IMR-90 (cell line): ENCODE measurements at regions not wholly inside any gene's neighbourhood (a gene's known extent, or its start where the extent isn't known, plus 50 kb on each side); places are given as distances from the start of the nearest gene placed in this dataset.
A peak's percentile ranks its signal among the peaks of the same experiment; 100 is the strongest.

Experiments used
- ATAC-seq: fragments of 200-7000 bp; cut with Tn5 transposase; 2 replicates; pipeline ENCODE4 v1.9.1; 2020; ENCODE audit warnings: low read depth, mild to moderate bottlenecking, moderate library complexity
- BruUV-seq: library from RNA; stranded (reverse); fragments of 400-500 nt; replicated peaks from 2 replicates; lab custom pipeline; 2021; lab: Mats Ljungman, UMichigan
- CTCF ChIA-PET: fragments of 300-600 bp; formaldehyde crosslinking; extraction: SDS; loops from one replicate; lab custom pipeline; 2021; ENCODE audit warnings: antibody characterized with exemption; lab: Yijun Ruan, JAX
- POLR2A ChIA-PET: fragments of 300-600 bp; sonication (Branson Sonifier 250); formaldehyde crosslinking; loops from one replicate; lab custom pipeline; 2022; ENCODE audit warnings: antibody characterized with exemption; ENCODE audit not compliant: unreplicated experiment; lab: Charles Lee
- DNase-seq: peaks from one replicate; pipeline ENCODE4 v3.0.0; 2013
- H2AFZ ChIP-seq: replicated peaks from 2 replicates; pipeline ENCODE3; 2013; ENCODE audit warnings: low read length, mild to moderate bottlenecking; ENCODE audit not compliant: poor library complexity
- H2AK5ac ChIP-seq: 2 replicates; pipeline ENCODE4 v1.6.1; 2013; ENCODE audit warnings: low read depth, low read length, inconsistent platforms
- H2AK9ac ChIP-seq: replicated peaks from 2 replicates; pipeline ENCODE3; 2013; ENCODE audit warnings: mild to moderate bottlenecking, low read depth, low read length, moderate library complexity; ENCODE audit not compliant: poor library complexity
- H2BK120ac ChIP-seq: 2 replicates; pipeline ENCODE4 v1.6.1; 2013; ENCODE audit warnings: low read depth, low read length, inconsistent platforms
- H2BK15ac ChIP-seq: 3 replicates; pipeline ENCODE4 v1.6.1; 2013; ENCODE audit warnings: low read depth, low read length, inconsistent platforms
- H2BK20ac ChIP-seq: 2 replicates; pipeline ENCODE4 v1.6.1; 2013; ENCODE audit warnings: low read depth, mild to moderate bottlenecking, inconsistent platforms, low read length, moderate library complexity
- H2BK5ac ChIP-seq: 2 replicates; pipeline ENCODE4 v1.6.1; 2013; ENCODE audit warnings: mild to moderate bottlenecking, low read depth, low read length, inconsistent platforms; ENCODE audit not compliant: poor library complexity, severe bottlenecking
- H3K14ac ChIP-seq: replicated peaks from 2 replicates; pipeline ENCODE4 v1.6.1; 2013; ENCODE audit warnings: low read depth, low read length, inconsistent platforms
- H3K18ac ChIP-seq: 2 replicates; pipeline ENCODE4 v1.6.1; 2013; ENCODE audit warnings: low read depth, low read length, control low read depth
- H3K23ac ChIP-seq: 2 replicates; pipeline ENCODE4 v1.6.1; 2013; ENCODE audit warnings: low read depth, low read length, inconsistent platforms
- H3K27ac ChIP-seq: 2 replicates; pipeline ENCODE4 v1.5.1; 2013; ENCODE audit warnings: mild to moderate bottlenecking, control low read depth, low read length; ENCODE audit not compliant: insufficient read depth
- H3K27me3 ChIP-seq: 2 replicates; pipeline ENCODE4 v1.6.1; 2013; ENCODE audit warnings: low read length; ENCODE audit not compliant: control insufficient read depth, insufficient read depth
- H3K36me3 ChIP-seq: 2 replicates; pipeline ENCODE4 v1.6.1; 2013; ENCODE audit warnings: low read length, mixed read lengths; ENCODE audit not compliant: control insufficient read depth, insufficient read depth
- H3K4ac ChIP-seq: 2 replicates; pipeline ENCODE4 v1.6.1; 2013; ENCODE audit warnings: low read depth, low read length, inconsistent platforms
- H3K4me1 ChIP-seq: 2 replicates; pipeline ENCODE4 v1.6.1; 2013; ENCODE audit warnings: low read length, mixed read lengths; ENCODE audit not compliant: control insufficient read depth, insufficient read depth
- H3K4me2 ChIP-seq: 2 replicates; pipeline ENCODE4 v1.6.1; 2013; ENCODE audit warnings: low read depth, mild to moderate bottlenecking, control low read depth, low read length, moderate library complexity
- H3K4me3 ChIP-seq: 2 replicates; pipeline ENCODE4 v1.5.1; 2013; ENCODE audit warnings: low read depth, mild to moderate bottlenecking, control low read depth, low read length, moderate library complexity; ENCODE audit not compliant: insufficient read depth
- H3K56ac ChIP-seq: 2 replicates; pipeline ENCODE4 v1.6.1; 2013; ENCODE audit warnings: low read length, inconsistent platforms; ENCODE audit not compliant: insufficient read depth; ENCODE audit errors: extremely low read depth
- H3K79me1 ChIP-seq, 2 experiments: 2 replicates each; pipeline ENCODE4 v1.6.1; 2013; ENCODE audit warnings: low read length in 2 of 2, inconsistent platforms in 1 of 2, low read depth in 1 of 2
- H3K9ac ChIP-seq: 2 replicates; pipeline ENCODE4 v1.6.1; 2013; ENCODE audit warnings: low read depth, low read length, control low read depth
- H3K9me1 ChIP-seq: 2 replicates; pipeline ENCODE4 v1.6.1; 2013; ENCODE audit warnings: low read length, inconsistent platforms; ENCODE audit not compliant: insufficient read depth
- H3K9me3 ChIP-seq: 2 replicates; pipeline ENCODE4 v1.6.1; 2013; ENCODE audit warnings: low read length; ENCODE audit not compliant: control insufficient read depth, insufficient read depth
- H4K20me1 ChIP-seq: 2 replicates; pipeline ENCODE4 v1.6.1; 2013; ENCODE audit warnings: low read length, inconsistent platforms; ENCODE audit not compliant: insufficient read depth
- H4K5ac ChIP-seq: 2 replicates; pipeline ENCODE4 v1.6.1; 2013; ENCODE audit warnings: mild to moderate bottlenecking, low read depth, low read length, control low read depth
- H4K8ac ChIP-seq, 2 experiments: 2 replicates each; pipeline ENCODE4 v1.6.1; 2013; ENCODE audit warnings: low read depth in 2 of 2, low read length in 2 of 2, control low read depth in 1 of 2, inconsistent platforms in 1 of 2
- H4K91ac ChIP-seq: 2 replicates; pipeline ENCODE4 v1.6.1; 2013; ENCODE audit warnings: low read depth, low read length, inconsistent platforms; ENCODE audit not compliant: insufficient read depth
- BHLHE40 ChIP-seq: fragments of 150-350 bp; IDR thresholded peaks from 2 replicates; pipeline ENCODE4 v1.6.1; 2016; ENCODE audit warnings: mild to moderate bottlenecking, low read depth, low read length
- CEBPB ChIP-seq: IDR thresholded peaks from 2 replicates; pipeline ENCODE4 v1.6.1; 2012; ENCODE audit warnings: low read depth, low read length, improper control_type of control experiment
- RFX5 ChIP-seq: IDR thresholded peaks from 2 replicates; pipeline ENCODE4 v1.8.0; 2012; ENCODE audit warnings: low read depth, mild to moderate bottlenecking, low read length, moderate library complexity
- SMC3 ChIP-seq: fragments of 150-350 bp; IDR thresholded peaks from 2 replicates; pipeline ENCODE4 v1.6.1; 2016; ENCODE audit warnings: low read depth, mild to moderate bottlenecking, antibody characterized with exemption, low read length, moderate library complexity
- dilution Hi-C: fragments of 300-500 bp; cut with HindIII; formaldehyde crosslinking; loops from one replicate; pipeline ENCODE4 v1.14.3; 2018; ENCODE audit warnings: low sequenced_read_pairs; ENCODE audit not compliant: unreplicated experiment
- in situ Hi-C: fragments of 300-500 bp; cut with MboI; formaldehyde crosslinking; loops from 3 replicates; pipeline ENCODE4 v1.14.3; 2019; ENCODE audit warnings: low sequenced_read_pairs, inconsistent platforms, mixed read lengths
- intact Hi-C: fragments of 100-400 bp; cut with micrococcal nuclease; formaldehyde crosslinking; loops from 2 replicates; pipeline ENCODE4 v1.10.0; 2022

DNA sequence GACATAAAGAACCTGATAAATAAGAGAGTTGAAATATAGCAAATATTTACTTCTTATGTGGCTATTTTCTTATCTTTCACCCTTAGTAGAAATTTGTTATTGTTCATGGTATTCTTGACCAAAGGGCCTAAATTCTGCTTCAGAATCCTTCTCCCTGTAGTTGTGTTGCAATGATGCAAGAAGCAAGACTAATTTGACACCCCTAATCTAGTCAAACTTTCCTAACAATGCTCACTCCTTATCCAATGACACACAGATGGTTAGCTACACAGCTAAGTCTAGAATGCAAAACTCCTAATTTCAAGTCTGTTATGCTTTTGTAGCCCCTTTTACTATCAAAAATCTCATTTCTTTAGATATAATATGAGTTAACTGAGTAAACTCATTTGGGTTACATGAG lies 56.1 kb downstream of the TWIST1 start:
- Histone ChIP-seq H2AK5ac (no peak overlapping the region), H3K9ac (no peak overlapping the region), H3K4me1 (0 out of 2 replicates have a peak, but pooled peaks cover 2% of the 10 kb centered on the region), H2AFZ (no peak overlapping the region), H3K18ac (no peak overlapping the region), H3K4ac (no peak overlapping the region), H3K4me2 (no peak overlapping the region), H3K79me1 (no peaks in the 10 kb centered on the region), H2AK9ac (no peak overlapping the region), H3K27ac (no peak overlapping the region), H4K20me1 (no peaks in the 10 kb centered on the region), H3K36me3 (no peaks in the 10 kb centered on the region), H4K8ac (no peak overlapping the region; a peak in 1 of 4 replicates), H3K27me3 (no peaks in the 10 kb centered on the region), H2BK120ac (no peak overlapping the region; the same call in 1 of the 2 replicates), H3K4me3 (no peak overlapping the region), H3K56ac (no peak overlapping the region), H3K9me3 (no peaks in the 10 kb centered on the region), H4K91ac (no peak overlapping the region; the same call in 1 of the 2 replicates), H2BK15ac (no peak overlapping the region), H3K23ac (peak overlapping the region; percentile 49; the same call in 1 of the 2 replicates), H2BK20ac (no peak overlapping the region), H3K9me1 (no peaks in the 10 kb centered on the region), H2BK5ac (no peak overlapping the region), H4K5ac (no peak overlapping the region), H3K14ac (no peak overlapping the region)
- in situ Hi-C loops: no loop called here
- CTCF ChIA-PET: no interaction called here
- ATAC-seq (peak; percentile 24; the same call in 1 of the 2 replicates), DNase-seq (peak; percentile 10)
- TF ChIP-seq BHLHE40 (no peak), RFX5 (no peak), CEBPB (peak; percentile 39; the same call in 1 of the 2 replicates), SMC3 (no peak)
- intact Hi-C loops: no loop called here
- BruUV-seq: no TSS peak
- POLR2A ChIA-PET: no interaction called here
- dilution Hi-C loops: no loop called here
